HCT116 (cell line): ENCODE measurements at regions not wholly inside any gene's neighbourhood (a gene's known extent, or its start where the extent isn't known, plus 50 kb on each side); places are given as distances from the start of the nearest gene placed in this dataset.

ENCODE experiments used
- ATAC-seq: fragments of 200-7000 bp; cut with Tn5 transposase; 2 replicates; pipeline ENCODE4 v1.9.1; 2020; ENCODE audit warnings: mild to moderate bottlenecking, moderate library complexity
- BruUV-seq: library from RNA; stranded (reverse); fragments of 400-500 nt; replicated peaks from 2 replicates; lab custom pipeline; 2021; lab: Mats Ljungman, UMichigan
- CTCF ChIA-PET: fragments of 300-600 bp; sonication (Branson Sonifier 250); formaldehyde crosslinking; loops from one replicate; lab custom pipeline; 2021; ENCODE audit warnings: antibody characterized with exemption; lab: Charles Lee
- POLR2A ChIA-PET: fragments of 300-600, 350-600 bp; sonication (Branson Sonifier 250); formaldehyde crosslinking; loops from one replicate; lab custom pipeline; 2021; ENCODE audit warnings: antibody characterized with exemption; lab: Charles Lee
- RAD21 ChIA-PET, 2 experiments: fragments of 300-600 bp; sonication (Branson Sonifier 250); formaldehyde crosslinking; loops; one replicate each; lab custom pipeline; 2023; ENCODE audit warnings: low total read pairs in 2 of 2; ENCODE audit not compliant: uncharacterized antibody in 2 of 2, unreplicated experiment in 2 of 2, low non-redundant PET in 1 of 2; lab: Charles Lee
- DNase-seq: peaks from one replicate; pipeline ENCODE4 v3.0.0-alpha.2; 2010; ENCODE audit warnings: low read depth, low spot score
- H2AFZ ChIP-seq: fragments of 200-600 bp; shearing (Covaris generic), sonication (generic); 2 replicates; pipeline ENCODE4 v1.6.1; 2017; ENCODE audit warnings: low read depth, mixed run types, mixed read lengths, antibody characterized with exemption, low read length; ENCODE audit not compliant: poor library complexity, severe bottlenecking
- H3K27ac ChIP-seq: 2 replicates; pipeline ENCODE4 v1.5.1; 2012; ENCODE audit warnings: low read depth, low read length
- H3K27me3 ChIP-seq: fragments of 200-600 bp; sonication (generic); 2 replicates; pipeline ENCODE4 v1.6.1; 2016; ENCODE audit warnings: mixed run types, low read length, mixed read lengths; ENCODE audit not compliant: insufficient read depth
- H3K36me3 ChIP-seq, 2 experiments: fragments of 200-500 bp in 1 of 2; fragments of 200-600 bp in 1 of 2; sonication (Bioruptor generic) in 1 of 2; sonication (generic) in 1 of 2; 2 replicates each; pipeline versions ENCODE4 v1.5.1 to v1.6.1; 2014 to 2016; ENCODE audit warnings: low read length in 2 of 2, inconsistent platforms in 1 of 2, mixed read lengths in 1 of 2, mixed run types in 1 of 2; ENCODE audit not compliant: insufficient read depth in 2 of 2, control insufficient read depth in 1 of 2
- H3K4me1 ChIP-seq, 2 experiments: fragments of 200-600 bp in 1 of 2; sonication (generic) in 1 of 2; 2 replicates each; pipeline versions ENCODE4 v1.5.1 to v1.6.1; 2012 to 2017; ENCODE audit warnings: low read length in 2 of 2, inconsistent platforms in 1 of 2, mild to moderate bottlenecking in 1 of 2, mixed read lengths in 1 of 2, mixed run types in 1 of 2, moderate library complexity in 1 of 2; ENCODE audit not compliant: insufficient read depth in 2 of 2, control insufficient read depth in 1 of 2
- H3K4me2 ChIP-seq: fragments of 200-600 bp; sonication (generic); 2 replicates; pipeline ENCODE4 v1.6.1; 2017; ENCODE audit warnings: mixed run types, low read length, mixed read lengths
- H3K4me3 ChIP-seq, 2 experiments: fragments of 200-600 bp in 1 of 2; sonication (generic) in 1 of 2; replicated peaks in 1 of 2; 2 replicates each; pipeline ENCODE4 v1.5.1; 2011 to 2016; ENCODE audit warnings: low read length in 2 of 2, control low read depth in 1 of 2, low read depth in 1 of 2, mild to moderate bottlenecking in 1 of 2, mixed read lengths in 1 of 2, mixed run types in 1 of 2
- H3K79me2 ChIP-seq: fragments of 200-600 bp; sonication (generic); 2 replicates; pipeline ENCODE4 v1.6.1; 2017; ENCODE audit warnings: mild to moderate bottlenecking, mixed run types, low read length, moderate library complexity, mixed read lengths; ENCODE audit not compliant: insufficient read depth
- H3K9ac ChIP-seq: fragments of 200-600 bp; sonication (generic); 2 replicates; pipeline ENCODE4 v1.6.1; 2016; ENCODE audit warnings: low read length, mixed read lengths
- H3K9me2 ChIP-seq: fragments of 200-600 bp; sonication (generic), shearing (Covaris generic); 2 replicates; pipeline ENCODE4 v1.6.1; 2017; ENCODE audit warnings: mixed run types, mild to moderate bottlenecking, moderate library complexity; ENCODE audit not compliant: insufficient read depth
- H3K9me3 ChIP-seq, 2 experiments: fragments of 200-500 bp in 1 of 2; fragments of 200-600 bp in 1 of 2; sonication (Bioruptor generic) in 1 of 2; sonication (generic) in 1 of 2; 2 replicates each; pipeline ENCODE4 v1.6.1; 2014 to 2017; ENCODE audit warnings: low read length in 2 of 2, mixed read lengths in 2 of 2, inconsistent platforms in 1 of 2, low read depth in 1 of 2, mild to moderate bottlenecking in 1 of 2, mixed run types in 1 of 2, moderate library complexity in 1 of 2; ENCODE audit not compliant: control insufficient read depth in 1 of 2, insufficient read depth in 1 of 2
- H4K20me1 ChIP-seq: fragments of 200-600 bp; sonication (generic), shearing (Covaris generic); 2 replicates; pipeline ENCODE4 v1.6.1; 2017; ENCODE audit warnings: mixed run types, mild to moderate bottlenecking, moderate library complexity; ENCODE audit not compliant: insufficient read depth
- CBX3 ChIP-seq: IDR thresholded peaks from 2 replicates; pipeline ENCODE4 v1.6.1; 2012; ENCODE audit warnings: low read depth
- CTCF ChIP-seq, 3 experiments: fragments of 200-600 bp in 1 of 3; sonication (generic) in 1 of 3; IDR thresholded peaks in 2 of 3; conservative IDR thresholded peaks in 1 of 3; 2 replicates each; pipeline ENCODE4 v1.5.1; 2012 to 2017; ENCODE audit warnings: low read depth in 2 of 3, low read length in 2 of 3, antibody characterized with exemption in 1 of 3, borderline replicate concordance in 1 of 3, control low read depth in 1 of 3, mild to moderate bottlenecking in 1 of 3, mixed read lengths in 1 of 3, mixed run types in 1 of 3, moderate library complexity in 1 of 3; ENCODE audit not compliant: insufficient read depth in 1 of 3
- EZH2 ChIP-seq: fragments of 200-600 bp; sonication (generic); IDR thresholded peaks from 2 replicates; pipeline ENCODE4 v1.6.1; 2017; ENCODE audit warnings: antibody characterized with exemption, mixed run types
- EZH2phosphoT487 ChIP-seq: fragments of 200-600 bp; IDR thresholded peaks from 2 replicates; pipeline ENCODE4 v1.6.1; 2018; ENCODE audit warnings: antibody characterized with exemption, borderline replicate concordance
- POLR2AphosphoS5 ChIP-seq: IDR thresholded peaks from 2 replicates; pipeline ENCODE4 v1.6.1; 2011; ENCODE audit warnings: mild to moderate bottlenecking, low read depth, low read length, moderate library complexity
- RAD21 ChIP-seq: IDR thresholded peaks from 2 replicates; pipeline ENCODE4 v1.6.1; 2012; ENCODE audit warnings: low read depth, mild to moderate bottlenecking
- REST ChIP-seq: IDR thresholded peaks from 2 replicates; pipeline ENCODE4 v1.6.1; 2012; ENCODE audit warnings: low read depth
- SIN3A ChIP-seq: IDR thresholded peaks from 2 replicates; pipeline ENCODE4 v1.6.1; 2012; ENCODE audit warnings: low read depth
- SP1 ChIP-seq: IDR thresholded peaks from 2 replicates; pipeline ENCODE4 v1.6.1; 2012; ENCODE audit warnings: low read depth
- ZBTB33 ChIP-seq: IDR thresholded peaks from 2 replicates; pipeline ENCODE4 v1.6.1; 2011; ENCODE audit warnings: mild to moderate bottlenecking, low read length, moderate library complexity; ENCODE audit not compliant: insufficient replicate concordance; ENCODE audit errors: extremely low read depth
- ZFX ChIP-seq: fragments of 450-650 bp; IDR thresholded peaks from 2 replicates; pipeline ENCODE4 v1.6.1; 2017
- ZNF274 ChIP-seq: fragments of 200-500 bp; sonication (Bioruptor generic); IDR thresholded peaks from 2 replicates; pipeline ENCODE4 v1.6.1; 2014; ENCODE audit warnings: mild to moderate bottlenecking, low read depth, low read length, inconsistent platforms
- intact Hi-C: fragments of 100-400 bp; cut with micrococcal nuclease; formaldehyde crosslinking; loops from 2 replicates; pipeline ENCODE4 v1.10.0; 2022

- ChIA-PET POLR2A (no interaction called here), RAD21 (no interaction called here), CTCF (no interaction called here)
- no peaks in the 10 kb centered on the region for H4K20me1 ChIP-seq
- TF ChIP-seq ZFX (no peak), EZH2 (no peak), RAD21 (no peak), REST (no peak)
- H3K9ac ChIP-seq = no peak overlapping the region
- BruUV-seq = no TSS peak
- no peak overlapping the region for H3K27ac ChIP-seq
- no peaks in the 10 kb centered on the region for H3K9me3 ChIP-seq
- H3K36me3 ChIP-seq = no peaks in the 10 kb centered on the region
- H3K4me3 ChIP-seq = no peak overlapping the region
- intact Hi-C loops = no loop called here
- DNase-seq = no peak
- no peak overlapping the region for H2AFZ ChIP-seq
- H3K9me2 ChIP-seq = no peaks in the 10 kb centered on the region
- H3K4me2 ChIP-seq = no peak overlapping the region
- no peaks in the 10 kb centered on the region for H3K79me2 ChIP-seq
- no peaks in the 10 kb centered on the region for H3K4me1 ChIP-seq
- ATAC-seq = no peak
- peaks cover 50% of the 10 kb centered on the region for H3K27me3 ChIP-seq
Measured at GRCh38 chr13:79212064-79212619, 193.9 kb downstream of the RBM26 start.

GRCh38 chr13:79211377-79211776 lies 194.7 kb downstream of the RBM26 start:
- POLR2A ChIA-PET = no interaction called here
- RAD21 ChIA-PET = no interaction called here
- H3K27me3 ChIP-seq = peaks cover 49% of the 10 kb centered on the region
- no peak for DNase-seq
- no peaks in the 10 kb centered on the region for H3K36me3 ChIP-seq
- CTCF ChIA-PET = no interaction called here
- no peak for ATAC-seq
- no peaks in the 10 kb centered on the region for H3K9me2 ChIP-seq
- no peak overlapping the region for H2AFZ ChIP-seq
- no peaks in the 10 kb centered on the region for H3K9me3 ChIP-seq
- intact Hi-C loops = no loop called here
- H3K79me2 ChIP-seq = no peaks in the 10 kb centered on the region
- H3K4me2 ChIP-seq = no peak overlapping the region
- H3K4me1 ChIP-seq = no peaks in the 10 kb centered on the region
- H3K27ac ChIP-seq = no peak overlapping the region
- no peaks in the 10 kb centered on the region for H4K20me1 ChIP-seq
- H3K9ac ChIP-seq = no peak overlapping the region
- no TSS peak for BruUV-seq
- TF ChIP-seq CBX3 (no peak), SIN3A (no peak), POLR2AphosphoS5 (no peak), EZH2phosphoT487 (no peak), CTCF (IDR thresholded peaks at IDR 0.05 in 2 of 3, conservative IDR thresholded peaks at IDR 0.05 in 1 of 3; ENCODE audit: borderline replicate concordance in 1 of 3, insufficient read depth in 1 of 3, low read depth in 2 of 3, low read length in 2 of 3) (no peak), ZBTB33 (no peak), SP1 (no peak), ZNF274 (no peak)
- H3K4me3 ChIP-seq = no peak overlapping the region
